ENCODE measurements at regions not wholly inside any gene's neighbourhood (a gene's known extent, or its start where the extent isn't known, plus 50 kb on each side); places are given as distances from the start of the nearest gene placed in this dataset.

GRCh38 chr16:85546585-85547447, 66.3 kb upstream of the GSE1 start:
- no peak for TF ChIP-seq POLR2AphosphoS5 (IDR thresholded peaks at IDR 0.05; ENCODE audit: low read depth, low read length)
- no peak for TF ChIP-seq POLR2A (IDR thresholded peaks at IDR 0.05; ENCODE audit: low read depth, low read length)

All from GM12891 (cell line).